ENCODE measurements at regions not wholly inside any gene's neighbourhood (a gene's known extent, or its start where the extent isn't known, plus 50 kb on each side); places are given as distances from the start of the nearest gene placed in this dataset.
"Not testable (repeated sequence)": the region's sequence is repeated elsewhere in the genome, so short reads cannot be mapped to it uniquely, and the experiment has no call there.

- no peak for DNase-seq
Observed at GRCh38 chr15:20344601-20345400, 196.8 kb downstream of the GOLGA6L6 start.

GRCh38 chr15:20343395-20344211, 198.0 kb downstream of the GOLGA6L6 start:
- not testable (repeated sequence) for DNase-seq

GRCh38 chr15:20342601-20343394, 198.8 kb downstream of the GOLGA6L6 start:
- not testable (repeated sequence) for DNase-seq

GRCh38 chr15:20341901-20342600, 199.5 kb downstream of the GOLGA6L6 start:
- no peak for DNase-seq

GRCh38 chr15:20340931-20341661, 200.5 kb downstream of the GOLGA6L6 start:
- no peak for DNase-seq

- DNase-seq: no peak
Observed at GRCh38 chr15:20340331-20340811, 201.2 kb downstream of the GOLGA6L6 start.

- DNase-seq: not testable (repeated sequence)
Observed at GRCh38 chr15:20339086-20339791, 202.4 kb downstream of the GOLGA6L6 start.

GRCh38 chr15:20338671-20339070, 202.9 kb downstream of the GOLGA6L6 start:
- not testable (repeated sequence) for DNase-seq

- DNase-seq: not testable (repeated sequence)
Observed at GRCh38 chr15:20337238-20337637, 204.4 kb downstream of the GOLGA6L6 start.

GRCh38 chr15:20334451-20334850, 207.1 kb downstream of the GOLGA6L6 start:
- DNase-seq: not testable (repeated sequence)

- not testable (repeated sequence) for DNase-seq
Observed at GRCh38 chr15:20325751-20326150, 215.8 kb downstream of the GOLGA6L6 start.

- DNase-seq: not testable (repeated sequence)
Observed at GRCh38 chr15:20317132-20317531, 224.5 kb downstream of the GOLGA6L6 start.

GRCh38 chr15:20311014-20311680, 230.5 kb downstream of the GOLGA6L6 start:
- DNase-seq: not testable (repeated sequence)

- DNase-seq: no peak
Observed at GRCh38 chr15:20310603-20311002, 231.0 kb downstream of the GOLGA6L6 start.

GRCh38 chr15:20309966-20310365, 231.6 kb downstream of the GOLGA6L6 start:
- DNase-seq: not testable (repeated sequence)

- not testable (repeated sequence) for DNase-seq
Observed at GRCh38 chr15:20309395-20309794, 232.2 kb downstream of the GOLGA6L6 start.

GRCh38 chr15:20308027-20308690, 233.4 kb downstream of the GOLGA6L6 start:
- DNase-seq: not testable (repeated sequence)

GRCh38 chr15:20307137-20307536, 234.5 kb downstream of the GOLGA6L6 start:
- not testable (repeated sequence) for DNase-seq

- not testable (repeated sequence) for DNase-seq
Observed at GRCh38 chr15:20306497-20307106, 235.0 kb downstream of the GOLGA6L6 start.
